22Rv1 (cell line): ENCODE measurements at regions not wholly inside any gene's neighbourhood (a gene's known extent, or its start where the extent isn't known, plus 50 kb on each side); places are given as distances from the start of the nearest gene placed in this dataset.

Experiments
- H3K27ac ChIP-seq: fragments of 450-650 bp; 2 replicates; pipeline ENCODE4 v1.5.1; 2017
- CTCF ChIP-seq: fragments of 450-650 bp; IDR thresholded peaks from 2 replicates; pipeline ENCODE4 v1.5.1; 2017; ENCODE audit warnings: mild to moderate bottlenecking
- ZFX ChIP-seq: fragments of 450-650 bp; IDR thresholded peaks from 2 replicates; pipeline ENCODE4 v1.6.1; 2017; ENCODE audit warnings: antibody characterized with exemption, borderline replicate concordance

GRCh38 chr1:4924356-4924755 is 269.9 kb downstream of the AJAP1 start:
- TF ChIP-seq CTCF (no peak), ZFX (no peak)
- no peak overlapping the region for H3K27ac ChIP-seq

- no peak overlapping the region for H3K27ac ChIP-seq
- TF ChIP-seq ZFX, result no peak
- no peak for TF ChIP-seq CTCF
Measured at GRCh38 chr1:4916610-4917009, 262.2 kb downstream of the AJAP1 start.

- no peak overlapping the region for H3K27ac ChIP-seq
- no peak for TF ChIP-seq ZFX
- TF ChIP-seq CTCF, result no peak
Measured at GRCh38 chr1:4915154-4915553, 260.7 kb downstream of the AJAP1 start.

GRCh38 chr1:4908486-4908885 is 254.1 kb downstream of the AJAP1 start:
- H3K27ac ChIP-seq, result no peak overlapping the region
- TF ChIP-seq CTCF (no peak), ZFX (no peak)

- H3K27ac ChIP-seq, result no peak overlapping the region
- TF ChIP-seq ZFX (no peak), CTCF (no peak)
Measured at GRCh38 chr1:4894566-4894965, 240.2 kb downstream of the AJAP1 start.

- TF ChIP-seq ZFX (no peak), CTCF (no peak)
- H3K27ac ChIP-seq, result no peak overlapping the region
Measured at GRCh38 chr1:4880626-4881025, 226.2 kb downstream of the AJAP1 start.

- no peak overlapping the region for H3K27ac ChIP-seq
- TF ChIP-seq ZFX (no peak), CTCF (no peak)
Measured at GRCh38 chr1:4877426-4877825, 223.0 kb downstream of the AJAP1 start.
